ENCODE measurements at regions not wholly inside any gene's neighbourhood (a gene's known extent, or its start where the extent isn't known, plus 50 kb on each side); places are given as distances from the start of the nearest gene placed in this dataset.

GRCh38 chr11:90847268-90847886 lies 624.5 kb upstream of the CHORDC1 start:
- DNase-seq (ENCODE audit: low spot score): no peak

DNA sequence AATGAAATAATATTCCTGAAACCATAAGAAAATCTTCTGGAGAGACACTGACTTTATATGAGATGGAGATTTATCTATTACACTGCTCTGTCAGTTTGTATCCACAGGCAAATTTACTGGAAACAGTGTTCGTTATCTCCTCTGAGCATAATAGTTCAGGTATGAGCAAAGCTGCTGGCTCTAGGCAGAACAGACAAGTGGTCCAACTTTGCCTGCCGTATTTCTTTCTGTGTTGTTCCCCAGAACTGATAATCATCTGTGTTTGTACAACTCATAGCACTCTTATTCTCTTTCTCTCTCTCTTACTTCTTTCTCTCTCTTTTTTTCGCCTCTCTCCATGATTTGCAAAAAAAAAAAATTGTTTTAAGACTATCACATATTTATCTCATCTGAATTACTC lies 623.8 kb upstream of the CHORDC1 start:
- DNase-seq (ENCODE audit: low spot score): no peak

DNA sequence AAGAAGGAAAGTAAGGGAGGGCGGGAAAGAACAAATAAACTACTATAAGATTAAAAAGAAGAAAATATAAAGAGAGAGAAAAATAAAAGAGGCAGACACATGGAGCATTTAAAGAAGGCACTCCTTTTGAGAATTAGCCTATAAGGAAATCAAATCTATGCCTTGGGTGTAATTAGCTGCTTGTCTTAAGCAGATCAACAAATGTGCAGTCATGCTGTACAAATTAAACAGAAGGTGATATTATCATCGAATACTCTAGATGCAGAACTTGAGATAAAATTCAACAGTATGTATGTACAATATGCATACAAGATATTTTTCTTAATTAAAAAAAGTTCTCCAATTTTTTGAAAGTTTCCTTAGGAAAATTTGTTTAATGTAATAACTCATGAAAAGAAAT lies 623.0 kb upstream of the CHORDC1 start:
- no peak for DNase-seq (ENCODE audit: low spot score)

- DNase-seq (ENCODE audit: low spot score): no peak
Observed at GRCh38 chr11:90845126-90845525, 622.3 kb upstream of the CHORDC1 start.

DNA sequence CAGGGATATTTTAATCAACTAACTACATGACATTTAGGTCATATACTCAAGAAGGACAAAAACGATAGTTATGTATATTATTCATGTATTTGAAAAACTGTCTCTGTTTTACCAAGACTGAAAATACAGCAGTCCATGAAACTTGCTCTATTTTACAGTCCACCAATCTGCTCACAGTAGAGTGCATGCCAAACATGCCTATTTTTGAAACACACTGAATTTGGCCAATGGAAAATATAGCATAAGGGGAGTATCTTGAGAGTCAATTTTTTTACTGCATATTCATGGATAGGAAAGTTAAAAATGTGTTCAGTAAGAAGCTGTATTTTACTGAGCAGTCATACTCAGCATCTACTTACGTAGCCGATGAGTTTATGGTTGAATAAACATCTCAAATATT lies 621.2 kb upstream of the CHORDC1 start:
- no peak for DNase-seq (ENCODE audit: low spot score)

- no peak for DNase-seq (ENCODE audit: low spot score)
Observed at GRCh38 chr11:90842681-90843080, 619.8 kb upstream of the CHORDC1 start.

GRCh38 chr11:90840071-90840470 lies 617.2 kb upstream of the CHORDC1 start:
- DNase-seq (ENCODE audit: low spot score): no peak

GRCh38 chr11:90836031-90836430 lies 613.2 kb upstream of the CHORDC1 start:
- no peak for DNase-seq (ENCODE audit: low spot score)

DNA sequence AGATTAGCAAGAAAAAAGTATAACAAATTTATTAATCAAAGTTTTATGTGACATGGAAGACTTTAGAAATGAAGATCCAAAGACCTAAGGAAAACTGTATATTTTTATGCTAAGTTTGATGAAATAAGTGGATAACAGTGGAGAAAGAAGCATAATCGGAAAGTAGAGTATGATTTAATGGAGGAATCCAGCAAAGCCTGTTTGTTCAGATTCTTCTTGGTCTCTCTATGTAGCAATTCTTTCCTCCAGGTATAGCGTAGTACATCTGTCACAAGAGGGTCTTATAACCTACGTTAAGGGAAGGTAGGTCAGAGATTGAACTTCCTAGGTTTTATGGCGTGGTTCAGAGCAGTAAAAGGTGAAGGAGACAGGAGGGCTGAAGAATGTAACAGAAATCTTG lies 600.6 kb upstream of the CHORDC1 start:
- no peak for DNase-seq (ENCODE audit: low spot score)

DNA sequence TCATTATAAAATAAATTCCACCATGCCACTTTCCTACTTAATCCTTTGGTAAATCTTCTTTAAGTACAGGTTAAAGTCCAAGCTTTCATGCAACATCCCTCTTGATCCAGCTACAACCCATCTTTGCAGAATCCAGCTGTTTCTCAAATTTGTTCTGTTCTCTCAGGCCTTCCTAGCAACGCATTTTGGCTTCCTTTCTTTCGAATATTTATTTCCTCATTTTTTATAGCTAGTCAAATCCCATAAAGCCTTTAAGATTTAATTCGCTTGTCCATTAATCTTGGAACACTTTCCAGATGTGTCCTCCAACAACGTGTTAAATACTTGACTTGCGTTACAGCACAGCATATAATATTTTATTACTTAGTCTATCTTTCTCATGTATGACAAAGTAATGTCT lies 600.1 kb upstream of the CHORDC1 start:
- DNase-seq (ENCODE audit: low spot score): no peak

DNA sequence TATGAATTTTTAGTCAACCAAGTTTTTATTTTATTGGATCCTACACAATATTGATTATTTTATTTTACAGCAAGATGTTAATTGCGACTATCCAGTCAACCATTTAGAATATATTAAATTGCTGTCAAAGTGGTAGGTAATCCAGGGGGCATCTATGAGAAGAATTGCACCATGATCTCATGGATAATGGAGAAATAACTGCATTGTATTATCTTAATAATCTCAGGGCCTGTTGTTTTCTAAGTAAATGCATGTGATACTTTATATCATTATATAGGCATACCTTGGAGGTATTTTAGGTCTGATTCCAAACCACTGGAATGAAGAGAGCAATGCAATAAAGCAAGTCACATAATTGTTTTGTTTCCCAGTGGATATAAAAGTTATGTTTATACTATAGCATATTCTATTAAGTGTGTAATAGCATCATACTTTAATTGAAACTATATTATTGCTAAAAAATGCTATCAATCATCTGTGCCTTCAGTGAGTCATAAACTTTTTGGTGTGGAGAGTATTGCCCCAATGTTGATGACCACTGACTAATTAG lies 595.4 kb upstream of the CHORDC1 start:
- no peak for DNase-seq (ENCODE audit: low spot score)

DNA sequence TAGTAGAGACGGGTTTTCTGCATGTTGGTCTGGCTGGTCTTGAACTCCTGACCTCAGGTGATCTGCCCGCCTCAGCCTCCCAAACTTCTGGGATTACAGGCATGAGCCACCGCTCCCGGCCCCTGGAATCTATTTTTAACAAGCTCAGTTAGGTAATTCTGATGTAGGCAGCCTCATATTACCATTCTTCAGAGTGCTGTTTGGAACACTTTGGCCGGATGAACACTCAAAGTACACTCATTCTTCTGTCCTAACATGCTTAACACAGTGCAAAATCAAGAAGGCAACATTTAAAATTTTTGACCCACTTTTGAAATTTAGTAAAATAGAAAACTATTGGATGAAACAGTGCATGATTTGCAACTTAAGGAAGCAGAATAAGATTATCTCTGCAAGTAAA lies 586.7 kb upstream of the CHORDC1 start:
- no peak for DNase-seq (ENCODE audit: low spot score)

DNA sequence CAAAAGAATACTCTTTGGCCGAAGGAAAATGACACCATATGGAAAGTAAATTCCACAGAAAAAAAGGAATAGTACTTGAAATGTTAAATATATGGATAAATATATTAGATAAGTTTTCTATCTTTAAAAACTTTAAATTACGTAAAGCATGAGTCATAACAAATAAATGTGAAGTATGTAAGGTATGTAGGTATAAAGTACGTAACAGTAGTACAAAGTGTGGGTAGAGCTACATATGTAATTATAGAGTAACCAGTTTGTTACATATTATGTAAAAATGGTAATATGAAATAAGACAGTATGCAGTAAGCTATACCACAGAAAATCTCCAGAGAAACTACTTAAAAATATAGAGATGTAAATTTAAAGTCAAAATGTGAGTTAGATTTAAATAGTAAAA lies 582.3 kb upstream of the CHORDC1 start:
- DNase-seq (ENCODE audit: low spot score): no peak

GRCh38 chr11:90803831-90804230 lies 581.0 kb upstream of the CHORDC1 start:
- no peak for DNase-seq (ENCODE audit: low spot score)

- DNase-seq (ENCODE audit: low spot score): no peak
Observed at GRCh38 chr11:90803366-90803765, 580.5 kb upstream of the CHORDC1 start.

- no peak for DNase-seq (ENCODE audit: low spot score)
Observed at GRCh38 chr11:90798769-90799168, 575.9 kb upstream of the CHORDC1 start.

DNA sequence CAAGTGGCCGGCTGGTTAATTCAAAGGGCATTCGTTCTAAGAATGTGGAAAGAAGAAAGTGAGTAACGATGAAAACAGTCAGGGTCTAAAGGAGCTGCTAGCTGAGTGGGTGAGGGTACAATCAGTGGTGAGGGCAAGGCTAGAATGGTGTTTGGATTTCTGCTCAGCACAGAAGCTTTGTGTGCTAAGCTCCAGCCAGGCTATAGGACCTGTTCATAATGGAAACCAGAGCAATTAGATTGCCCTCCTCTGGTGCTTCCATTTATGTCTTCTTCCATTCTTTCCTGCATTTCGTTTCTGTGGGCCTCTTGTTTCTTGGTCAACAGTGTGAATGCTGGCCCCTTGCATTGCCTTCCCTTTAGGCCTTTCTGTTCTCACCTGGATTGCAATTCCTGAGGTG lies 572.9 kb upstream of the CHORDC1 start:
- DNase-seq (ENCODE audit: low spot score): no peak

DNA sequence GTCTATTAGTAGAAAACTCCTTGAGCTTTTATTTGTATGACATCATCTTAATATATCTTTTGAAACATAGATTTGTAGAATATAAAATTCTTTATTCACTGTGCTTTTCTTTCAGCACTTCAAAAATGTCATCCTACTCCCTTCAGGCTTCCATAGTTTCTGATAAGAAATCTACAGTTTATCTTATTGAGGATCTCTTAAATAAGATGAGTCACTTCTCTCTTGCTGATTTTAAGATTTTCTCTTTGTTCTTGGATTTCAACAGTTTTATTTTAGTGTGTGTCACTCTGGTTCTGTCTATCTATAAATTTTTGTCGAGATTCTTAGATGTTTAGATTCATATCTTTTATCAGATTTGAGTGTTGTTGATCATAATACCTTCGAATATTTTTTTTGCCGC lies 566.1 kb upstream of the CHORDC1 start:
- no peak for DNase-seq (ENCODE audit: low spot score)

- no peak for DNase-seq (ENCODE audit: low spot score)
Observed at GRCh38 chr11:90784241-90784814, 561.5 kb upstream of the CHORDC1 start.

DNA sequence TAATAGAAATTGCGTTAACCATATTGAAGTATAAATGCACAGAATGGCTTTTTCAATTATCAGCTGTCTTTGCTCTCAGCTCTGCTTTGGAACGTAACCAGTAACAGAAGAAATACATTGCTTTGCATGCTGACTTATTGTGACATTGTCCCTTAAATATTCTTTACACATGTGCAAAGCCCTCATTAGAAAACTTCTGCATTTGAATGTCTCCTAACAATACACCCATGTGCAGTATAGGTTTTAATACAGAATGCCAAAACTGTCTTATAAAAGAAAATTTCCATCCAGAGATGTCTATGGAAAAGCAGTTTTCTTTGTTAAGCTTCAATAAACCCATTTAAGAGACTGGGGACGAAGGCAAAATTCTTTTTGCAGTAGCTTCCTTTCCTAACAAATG lies 560.3 kb upstream of the CHORDC1 start:
- DNase-seq (ENCODE audit: low spot score): no peak

- DNase-seq (ENCODE audit: low spot score): no peak
Observed at GRCh38 chr11:90779098-90779497, 556.2 kb upstream of the CHORDC1 start.

DNA sequence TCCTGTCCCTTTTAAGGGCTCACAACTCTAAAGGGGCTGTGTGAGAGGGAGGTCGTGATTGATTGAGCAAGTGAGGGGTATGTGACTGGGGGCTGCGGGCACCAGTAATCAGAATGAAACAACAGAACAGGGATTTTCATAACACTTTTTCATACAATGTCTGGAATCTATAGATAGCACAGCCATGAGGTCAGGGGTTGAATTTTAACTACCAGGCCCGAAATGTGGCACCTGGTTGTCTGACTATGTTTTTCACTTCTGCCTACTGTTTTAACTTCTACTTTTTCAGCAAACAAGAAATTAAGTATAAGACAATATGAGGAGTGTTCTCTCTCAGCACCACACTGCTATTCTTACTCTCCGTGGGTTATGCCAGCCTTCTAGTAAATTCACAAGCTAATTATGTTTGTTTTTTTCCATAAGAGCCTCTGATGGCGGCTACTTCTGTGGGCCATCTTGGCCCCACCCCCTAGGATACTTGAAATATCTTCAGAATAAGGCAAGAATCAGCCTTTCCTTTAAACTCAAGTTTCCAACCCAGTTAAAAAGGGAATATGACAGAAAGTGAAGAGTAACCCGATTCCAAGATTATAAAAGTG lies 552.8 kb upstream of the CHORDC1 start:
- no peak for DNase-seq (ENCODE audit: low spot score)

DNA sequence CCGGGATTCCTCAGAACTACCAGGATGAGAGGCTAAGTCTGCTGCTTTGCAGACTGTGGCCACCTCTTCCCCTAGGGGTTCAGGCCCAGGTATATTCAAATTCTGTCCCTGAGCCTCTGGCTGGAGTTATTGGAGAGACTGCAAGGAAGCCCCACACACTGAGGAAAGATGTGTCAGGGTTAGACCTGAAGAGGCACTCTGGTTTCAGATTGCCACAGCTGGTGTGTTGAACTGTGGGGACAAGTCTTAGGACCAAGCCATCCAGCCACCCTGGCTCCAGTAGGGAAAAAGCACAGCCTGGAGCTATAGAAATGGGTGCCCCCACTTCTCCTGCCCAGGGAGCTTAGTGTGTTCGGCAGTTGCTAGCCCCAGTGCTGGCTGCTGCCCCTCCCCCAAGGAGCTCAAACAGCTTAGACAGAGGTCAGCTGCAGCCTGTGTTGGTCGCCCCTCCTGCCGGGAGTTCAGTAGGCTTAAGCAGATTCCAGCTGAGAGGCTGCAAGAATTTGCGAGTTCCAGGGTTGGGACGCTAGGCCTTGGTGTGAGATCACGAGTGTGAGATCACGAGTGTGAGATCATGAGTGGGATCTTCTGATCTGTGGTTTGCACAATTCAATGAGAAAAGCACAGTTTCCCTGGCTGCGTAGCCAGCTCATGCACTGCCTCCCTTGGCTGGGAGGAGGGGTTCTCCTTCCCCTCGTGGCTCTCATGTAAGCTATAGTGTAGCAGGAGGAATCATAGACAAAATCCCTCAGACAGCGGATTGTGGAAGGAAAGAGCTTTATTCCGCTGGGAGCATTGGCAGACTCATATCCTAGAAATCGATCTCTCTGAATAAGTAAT lies 552.1 kb upstream of the CHORDC1 start:
- DNase-seq (ENCODE audit: low spot score): no peak
